ENCODE measurements at regions not wholly inside any gene's neighbourhood (a gene's known extent, or its start where the extent isn't known, plus 50 kb on each side); places are given as distances from the start of the nearest gene placed in this dataset.

DNA sequence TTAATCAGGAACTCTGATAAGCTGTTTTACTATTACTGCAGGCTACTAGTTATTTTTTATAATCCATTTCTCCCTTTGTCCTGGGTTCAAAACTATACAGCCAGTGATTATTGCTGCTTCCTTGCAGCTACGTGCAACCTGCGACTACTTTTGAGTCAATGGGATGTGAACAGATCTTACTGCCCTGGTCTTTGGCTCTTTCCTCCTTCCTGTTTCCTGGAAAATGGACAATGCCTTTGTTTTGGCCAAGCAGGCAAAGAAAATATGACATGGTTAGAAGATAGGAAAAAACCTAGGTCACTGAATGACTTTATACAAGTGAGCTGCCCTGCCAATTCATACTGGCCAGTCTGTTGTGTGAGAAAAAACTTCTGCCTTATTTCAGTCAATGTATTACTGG, 201.2 kb upstream of the KLF12 start:
- Mint-ChIP-seq H3K9me3 (no peaks in the 10 kb centered on the region), H3K27ac (no peak overlapping the region), H3K4me1 (ENCODE audit: low read depth) (no peaks in the 10 kb centered on the region), H3K36me3 (peaks cover 3% of the 10 kb centered on the region), H3K27me3 (no peaks in the 10 kb centered on the region), H3K4me3 (no peak overlapping the region)
- CTCF ChIA-PET = no interaction called here
- no peak for DNase-seq
- POLR2A ChIA-PET = no interaction called here
- intact Hi-C loops (cut with micrococcal nuclease) = no loop called here

DNA sequence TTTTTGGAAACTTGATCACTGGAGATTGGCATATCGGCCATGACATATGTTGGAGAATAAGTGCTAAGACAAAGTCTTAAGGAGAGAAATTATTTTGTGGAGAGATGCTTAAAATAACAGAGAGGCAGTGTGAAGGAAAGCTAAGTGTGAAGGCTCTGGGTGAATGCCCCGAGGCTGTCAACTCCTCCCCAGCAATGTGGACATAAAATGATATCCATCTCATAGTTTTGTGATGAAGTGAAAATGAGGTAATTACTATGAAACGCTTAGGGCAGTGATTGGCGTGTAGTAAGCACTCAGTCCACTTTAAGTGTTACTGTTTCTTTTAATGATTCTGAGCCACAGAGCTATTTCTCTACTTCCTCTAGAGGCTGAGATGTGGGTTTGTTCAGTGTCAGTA, 195.8 kb upstream of the KLF12 start:
- ChIA-PET POLR2A (no interaction called here), CTCF (interaction anchor here (1.1 kb wide), 1 partner anchor 44 kb away, joined by 4 read pairs; no protein-coding TSS in a partner anchor)
- Mint-ChIP-seq H3K9me3 (peaks cover 3% of the 10 kb centered on the region), H3K27me3 (no peaks in the 10 kb centered on the region), H3K27ac (no peak overlapping the region), H3K4me3 (no peak overlapping the region), H3K36me3 (peaks cover 3% of the 10 kb centered on the region), H3K4me1 (ENCODE audit: low read depth) (no peaks in the 10 kb centered on the region)
- intact Hi-C loops (cut with micrococcal nuclease) = no loop called here
- DNase-seq = no peak

DNA sequence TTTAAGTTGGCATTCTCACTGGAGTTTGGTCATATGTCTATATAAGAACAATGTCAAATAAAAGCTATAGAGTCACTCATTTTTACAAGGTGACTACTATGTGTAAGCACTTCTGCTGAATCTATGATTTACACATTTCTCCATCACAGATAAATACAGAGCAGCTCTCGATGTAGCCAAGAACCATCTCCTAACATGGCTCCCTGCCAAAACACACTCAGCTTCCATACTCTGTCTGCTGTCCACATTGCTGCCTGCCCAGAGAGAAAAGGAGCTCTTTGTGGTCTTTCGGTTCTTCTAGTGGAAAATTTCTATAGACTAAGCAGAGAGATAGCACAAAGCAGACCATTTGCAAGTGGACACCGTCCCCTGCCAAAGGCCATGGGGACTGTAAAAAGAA, 190.9 kb upstream of the KLF12 start:
- intact Hi-C loops (cut with micrococcal nuclease) = no loop called here
- no peak for DNase-seq
- H3K4me1 Mint-ChIP-seq (ENCODE audit: low read depth) = no peaks in the 10 kb centered on the region
- no peak overlapping the region for H3K27ac Mint-ChIP-seq
- no peaks in the 10 kb centered on the region for H3K27me3 Mint-ChIP-seq
- CTCF ChIA-PET = no interaction called here
- H3K4me3 Mint-ChIP-seq = no peak overlapping the region
- H3K9me3 Mint-ChIP-seq = peaks cover 3% of the 10 kb centered on the region
- POLR2A ChIA-PET = no interaction called here
- H3K36me3 Mint-ChIP-seq = no peaks in the 10 kb centered on the region

DNA sequence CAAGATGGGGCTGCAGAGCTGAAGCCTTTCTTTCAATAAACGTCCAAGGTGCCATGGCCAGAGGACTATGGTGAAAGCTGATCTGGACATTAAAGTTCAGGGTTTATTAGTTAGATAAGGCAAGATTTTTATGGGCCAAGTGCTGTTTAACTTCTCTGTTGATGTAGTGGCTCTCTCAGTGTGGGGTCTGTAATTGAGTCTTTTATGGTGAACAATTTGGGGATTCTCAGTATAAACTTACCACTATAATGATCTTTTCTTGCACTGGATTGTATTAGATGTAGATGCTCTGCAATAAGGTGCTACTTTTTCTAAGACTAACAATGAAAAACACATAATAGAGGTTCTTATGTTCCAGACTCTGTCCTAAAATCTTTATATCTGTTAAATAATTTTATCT, 190.1 kb upstream of the KLF12 start:
- no peaks in the 10 kb centered on the region for H3K36me3 Mint-ChIP-seq
- ChIA-PET POLR2A (no interaction called here), CTCF (no interaction called here)
- H3K27me3 Mint-ChIP-seq = no peaks in the 10 kb centered on the region
- intact Hi-C loops (cut with micrococcal nuclease) = no loop called here
- no peak overlapping the region for H3K27ac Mint-ChIP-seq
- DNase-seq = no peak
- peaks cover 3% of the 10 kb centered on the region for H3K9me3 Mint-ChIP-seq
- H3K4me3 Mint-ChIP-seq = no peak overlapping the region
- H3K4me1 Mint-ChIP-seq (ENCODE audit: low read depth) = no peaks in the 10 kb centered on the region

DNA sequence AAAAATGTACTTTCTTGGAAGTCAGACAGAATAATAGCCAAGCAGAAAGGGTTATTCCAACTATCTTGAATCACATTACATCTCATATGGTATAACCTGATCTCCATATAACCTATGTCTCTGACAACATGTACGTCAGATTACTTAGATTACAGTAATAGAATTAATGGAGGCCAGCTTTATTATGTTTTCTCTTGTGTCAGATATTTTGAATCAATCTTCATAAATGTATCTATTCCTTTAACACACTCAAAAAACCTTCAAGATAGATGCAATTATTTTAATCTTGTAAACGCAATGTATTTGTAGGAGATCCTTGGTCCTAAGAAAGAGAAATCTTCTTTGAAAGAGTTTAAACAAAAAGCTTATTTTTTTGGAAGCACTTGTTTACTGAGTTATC, 188.4 kb upstream of the KLF12 start:
- intact Hi-C loops (cut with micrococcal nuclease) = no loop called here
- no peak overlapping the region for H3K4me3 Mint-ChIP-seq
- no peaks in the 10 kb centered on the region for H3K4me1 Mint-ChIP-seq (ENCODE audit: low read depth)
- DNase-seq = no peak
- ChIA-PET POLR2A (no interaction called here), CTCF (no interaction called here)
- H3K27ac Mint-ChIP-seq = no peak overlapping the region
- peaks cover 3% of the 10 kb centered on the region for H3K9me3 Mint-ChIP-seq
- no peaks in the 10 kb centered on the region for H3K36me3 Mint-ChIP-seq
- H3K27me3 Mint-ChIP-seq = no peaks in the 10 kb centered on the region

DNA sequence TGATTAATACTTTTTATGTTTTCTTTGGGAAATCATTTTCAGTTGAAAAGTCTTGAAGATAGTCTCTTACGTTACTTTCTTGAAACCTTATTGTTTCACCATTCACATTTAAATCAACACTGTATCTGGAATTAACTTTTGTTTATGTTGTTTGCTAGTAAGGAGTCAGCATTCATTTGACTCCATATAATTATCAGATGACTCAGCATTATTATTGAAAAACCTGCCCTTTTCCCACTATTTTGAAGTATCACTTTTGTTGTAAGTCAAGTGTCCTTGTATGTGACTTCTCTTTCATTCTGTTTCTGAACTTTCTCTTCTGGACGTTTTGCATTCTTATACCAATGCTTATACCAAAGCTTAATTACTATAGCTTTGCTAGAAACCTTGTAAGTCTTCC, 186.1 kb upstream of the KLF12 start:
- POLR2A ChIA-PET = no interaction called here
- Mint-ChIP-seq H3K9me3 (no peaks in the 10 kb centered on the region), H3K4me1 (ENCODE audit: low read depth) (peaks cover 7% of the 10 kb centered on the region), H3K36me3 (no peaks in the 10 kb centered on the region), H3K27ac (no peak overlapping the region), H3K27me3 (no peaks in the 10 kb centered on the region), H3K4me3 (no peak overlapping the region)
- DNase-seq = no peak
- CTCF ChIA-PET = no interaction called here
- intact Hi-C loops (cut with micrococcal nuclease) = no loop called here

DNA sequence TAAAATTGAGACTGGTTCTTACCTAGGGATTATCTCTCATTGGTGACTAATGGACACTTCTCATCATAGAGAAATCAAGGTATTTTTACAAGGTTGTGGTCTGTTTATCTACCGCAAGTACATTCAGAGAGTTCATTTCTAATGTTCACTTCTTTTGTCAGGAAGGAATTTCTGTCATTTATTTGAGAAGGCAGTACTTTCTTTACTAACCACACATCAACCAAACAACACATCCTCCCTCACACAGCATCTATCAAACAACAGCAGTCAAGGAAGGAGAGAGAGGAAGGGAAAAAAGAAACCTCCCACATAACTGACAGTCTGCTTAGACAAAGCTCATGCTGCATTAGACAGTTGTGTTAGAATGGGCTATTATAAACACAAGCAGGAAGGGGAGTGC, 182.3 kb upstream of the KLF12 start:
- Mint-ChIP-seq H3K4me1 (ENCODE audit: low read depth) (peaks cover 7% of the 10 kb centered on the region), H3K27ac (no peak overlapping the region), H3K36me3 (peaks cover 3% of the 10 kb centered on the region), H3K27me3 (no peaks in the 10 kb centered on the region), H3K4me3 (no peak overlapping the region), H3K9me3 (peaks cover 5% of the 10 kb centered on the region)
- no peak for DNase-seq
- CTCF ChIA-PET = interaction anchor here (0.7 kb wide), 1 partner anchor 281 kb away, joined by 3 read pairs; no protein-coding TSS in a partner anchor
- intact Hi-C loops (cut with micrococcal nuclease) = no loop called here
- POLR2A ChIA-PET = no interaction called here

DNA sequence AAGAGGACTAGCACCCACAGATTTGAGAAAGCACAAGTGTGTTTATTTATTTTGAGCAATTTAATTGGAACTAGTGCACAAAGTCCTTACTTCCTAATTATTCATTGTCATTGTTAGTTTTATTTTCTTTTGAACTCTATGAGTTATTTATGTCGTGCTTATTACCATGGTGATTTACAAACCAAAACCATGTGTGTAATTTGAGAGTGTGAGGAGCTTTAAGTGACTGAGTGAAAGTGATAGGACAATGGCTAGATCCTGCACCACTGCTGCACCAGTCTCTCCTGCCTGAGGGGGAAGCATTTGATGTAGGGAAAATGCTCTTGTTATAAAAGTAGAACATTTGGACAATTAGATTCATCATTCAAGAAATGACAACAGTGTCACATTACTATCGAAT, 172.3 kb upstream of the KLF12 start:
- Mint-ChIP-seq H3K4me3 (no peak overlapping the region), H3K36me3 (peaks cover 3% of the 10 kb centered on the region), H3K27ac (no peak overlapping the region), H3K27me3 (no peaks in the 10 kb centered on the region), H3K4me1 (ENCODE audit: low read depth) (peaks cover 17% of the 10 kb centered on the region), H3K9me3 (no peaks in the 10 kb centered on the region)
- POLR2A ChIA-PET = interaction anchor here (1.0 kb wide), 1 partner anchor 9 kb away, joined by 3 read pairs; no protein-coding TSS in a partner anchor
- no peak for DNase-seq
- intact Hi-C loops (cut with micrococcal nuclease) = loop anchor here (5.0 kb wide), 1 partner anchor 36 kb away; no protein-coding TSS in a partner anchor
- CTCF ChIA-PET = no interaction called here

DNA sequence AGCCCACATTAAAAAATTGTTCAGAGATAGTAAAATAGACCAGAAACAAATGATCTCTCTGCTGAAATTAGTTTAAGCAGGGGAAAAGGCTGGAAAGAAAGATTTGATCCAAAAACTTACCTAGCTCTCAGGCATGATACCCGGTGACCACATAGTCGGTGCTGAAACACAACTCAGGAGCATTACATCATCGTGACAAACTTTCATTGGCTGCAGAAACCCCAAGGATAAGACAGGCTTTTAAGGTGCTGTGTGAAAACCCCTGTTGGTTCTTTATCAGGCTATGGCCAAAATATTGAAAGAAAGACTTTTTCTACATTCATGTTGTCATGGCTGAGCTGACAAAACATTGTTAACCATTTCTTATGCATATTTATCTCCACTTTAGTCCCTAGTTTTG, 171.7 kb upstream of the KLF12 start:
- no peaks in the 10 kb centered on the region for H3K27me3 Mint-ChIP-seq
- intact Hi-C loops (cut with micrococcal nuclease) = loop anchor here (5.0 kb wide), 1 partner anchor 36 kb away; no protein-coding TSS in a partner anchor
- DNase-seq = no peak
- POLR2A ChIA-PET = interaction anchor here (1.0 kb wide), 1 partner anchor 10 kb away, joined by 3 read pairs; no protein-coding TSS in a partner anchor
- H3K4me3 Mint-ChIP-seq = no peak overlapping the region
- H3K4me1 Mint-ChIP-seq (ENCODE audit: low read depth) = peaks cover 17% of the 10 kb centered on the region
- H3K27ac Mint-ChIP-seq = no peak overlapping the region
- no peaks in the 10 kb centered on the region for H3K9me3 Mint-ChIP-seq
- CTCF ChIA-PET = no interaction called here
- H3K36me3 Mint-ChIP-seq = peaks cover 4% of the 10 kb centered on the region

DNA sequence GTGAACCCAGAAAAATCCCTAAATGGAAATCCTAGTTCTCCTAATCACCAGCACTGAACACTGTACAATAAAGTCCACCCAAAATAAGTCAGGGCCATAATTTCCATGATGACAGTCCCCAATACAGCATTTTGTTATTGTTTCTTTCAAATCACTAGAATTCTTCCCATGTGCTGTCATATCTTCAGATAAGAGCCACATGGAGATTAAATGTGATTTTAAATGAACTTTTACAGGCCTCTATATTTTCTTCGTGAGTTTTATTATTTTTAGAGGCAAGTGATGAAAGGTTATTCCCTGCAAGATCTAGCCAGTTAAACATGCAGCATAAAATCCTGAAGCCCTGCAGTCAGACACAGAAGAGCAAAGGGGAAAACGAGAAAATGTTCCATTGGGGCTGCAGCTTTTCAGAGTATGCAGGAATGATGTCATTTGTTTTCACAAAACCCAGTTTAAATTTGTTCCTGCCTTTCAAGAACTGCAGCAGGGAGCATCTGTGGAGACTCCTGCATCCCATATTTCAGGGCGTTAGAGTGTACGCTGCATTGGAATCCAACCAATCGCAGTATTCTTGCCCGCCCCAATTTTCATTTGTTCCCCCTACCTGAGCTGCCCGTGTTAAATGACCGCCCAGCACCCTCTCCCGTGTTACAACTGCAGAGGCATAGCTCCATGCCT, 167.2 kb upstream of the KLF12 start:
- POLR2A ChIA-PET = no interaction called here
- Mint-ChIP-seq H3K4me3 (no peak overlapping the region), H3K27ac (no peak overlapping the region), H3K36me3 (peaks cover 1% of the 10 kb centered on the region), H3K9me3 (no peaks in the 10 kb centered on the region), H3K27me3 (no peaks in the 10 kb centered on the region), H3K4me1 (ENCODE audit: low read depth) (peaks cover 6% of the 10 kb centered on the region)
- no peak for DNase-seq
- CTCF ChIA-PET = interaction anchor here (1.4 kb wide), 1 partner anchor 546 kb away, joined by 5 read pairs; no protein-coding TSS in a partner anchor
- intact Hi-C loops (cut with micrococcal nuclease) = no loop called here

DNA sequence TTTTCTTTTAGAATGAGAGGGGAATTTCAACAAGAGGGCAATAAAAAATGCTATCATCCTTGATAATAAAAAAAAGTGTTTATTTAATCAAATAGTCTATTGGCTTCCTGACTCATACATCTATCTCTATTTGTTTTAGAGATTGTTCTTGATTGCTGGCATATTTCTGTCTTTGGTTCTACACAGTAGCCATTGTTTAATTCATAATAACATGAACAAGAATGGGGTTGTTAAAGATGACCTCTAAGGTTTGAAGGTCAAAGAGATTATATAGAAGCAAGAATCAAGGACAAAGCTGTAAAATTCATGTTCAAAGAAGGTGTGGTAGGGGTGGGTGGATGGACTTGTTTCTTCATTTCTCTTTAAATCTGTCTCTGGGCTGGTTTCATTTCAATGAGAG, 166.0 kb upstream of the KLF12 start:
- DNase-seq = no peak
- H3K9me3 Mint-ChIP-seq = no peaks in the 10 kb centered on the region
- H3K36me3 Mint-ChIP-seq = peaks cover 1% of the 10 kb centered on the region
- peaks cover 3% of the 10 kb centered on the region for H3K4me1 Mint-ChIP-seq (ENCODE audit: low read depth)
- intact Hi-C loops (cut with micrococcal nuclease) = no loop called here
- no peaks in the 10 kb centered on the region for H3K27me3 Mint-ChIP-seq
- H3K4me3 Mint-ChIP-seq = no peak overlapping the region
- POLR2A ChIA-PET = no interaction called here
- CTCF ChIA-PET = interaction anchor here (0.7 kb wide), 1 partner anchor 158 kb away, joined by 3 read pairs; no protein-coding TSS in a partner anchor
- H3K27ac Mint-ChIP-seq = no peak overlapping the region

DNA sequence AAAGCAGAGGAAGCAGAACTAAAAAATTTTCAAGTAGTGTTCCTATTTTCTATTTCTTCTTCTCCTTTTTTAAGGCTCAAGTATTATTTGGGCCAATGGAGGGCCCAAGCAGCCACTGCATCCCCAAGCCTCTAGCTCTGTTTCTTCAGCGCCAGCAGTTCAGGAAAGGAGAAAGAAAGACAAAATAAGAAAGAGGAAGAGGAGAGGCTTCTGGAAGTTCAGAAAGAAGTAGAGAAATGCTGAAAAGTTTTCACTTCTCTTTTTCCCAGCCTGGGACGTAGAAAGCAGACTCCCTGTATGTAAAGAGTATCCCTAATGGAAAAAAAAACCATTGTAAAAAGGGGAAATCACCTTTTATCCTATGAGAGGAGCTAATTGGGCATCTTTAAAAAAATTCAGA, 165.5 kb upstream of the KLF12 start:
- no peak overlapping the region for H3K27ac Mint-ChIP-seq
- H3K4me1 Mint-ChIP-seq (ENCODE audit: low read depth) = peaks cover 3% of the 10 kb centered on the region
- H3K27me3 Mint-ChIP-seq = no peaks in the 10 kb centered on the region
- peaks cover 1% of the 10 kb centered on the region for H3K36me3 Mint-ChIP-seq
- no peak overlapping the region for H3K4me3 Mint-ChIP-seq
- POLR2A ChIA-PET = no interaction called here
- CTCF ChIA-PET = interaction anchor here (0.7 kb wide), 1 partner anchor 157 kb away, joined by 3 read pairs; no protein-coding TSS in a partner anchor
- DNase-seq = no peak
- intact Hi-C loops (cut with micrococcal nuclease) = no loop called here
- no peaks in the 10 kb centered on the region for H3K9me3 Mint-ChIP-seq

DNA sequence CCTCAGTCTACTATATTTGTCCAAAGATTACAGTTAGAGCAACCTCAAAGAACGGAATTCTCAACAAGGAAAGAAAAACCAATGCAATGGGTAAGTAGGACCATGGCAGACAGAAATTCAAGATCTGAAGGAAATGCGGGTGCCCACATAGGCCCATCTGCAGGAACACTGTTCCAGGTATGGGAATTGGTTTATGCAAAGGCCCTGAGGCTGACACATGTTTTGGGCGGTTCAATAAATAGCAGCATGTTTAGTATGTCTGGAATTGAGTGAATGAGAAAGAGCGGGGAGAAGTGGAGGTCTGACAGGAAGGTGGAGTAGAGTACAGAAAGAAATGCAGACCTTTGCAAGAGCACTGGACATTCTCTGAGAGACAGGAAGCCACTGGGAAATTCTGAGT, 164.7 kb upstream of the KLF12 start:
- ChIA-PET CTCF (no interaction called here), POLR2A (no interaction called here)
- peaks cover 1% of the 10 kb centered on the region for H3K36me3 Mint-ChIP-seq
- DNase-seq = no peak
- H3K27ac Mint-ChIP-seq = no peak overlapping the region
- intact Hi-C loops (cut with micrococcal nuclease) = no loop called here
- H3K4me1 Mint-ChIP-seq (ENCODE audit: low read depth) = peaks cover 3% of the 10 kb centered on the region
- no peaks in the 10 kb centered on the region for H3K9me3 Mint-ChIP-seq
- H3K27me3 Mint-ChIP-seq = no peaks in the 10 kb centered on the region
- H3K4me3 Mint-ChIP-seq = no peak overlapping the region
